GM19043 (cell line): ENCODE measurements at regions not wholly inside any gene's neighbourhood (a gene's known extent, or its start where the extent isn't known, plus 50 kb on each side); places are given as distances from the start of the nearest gene placed in this dataset.
"Not testable (repeated sequence)": the region's sequence is repeated elsewhere in the genome, so short reads cannot be mapped to it uniquely, and the experiment has no call there.

Experiments used
- ATAC-seq: cut with Tn5 transposase; IDR thresholded peaks from one replicate; pipeline ENCODE4 v1.9.1; 2021; ENCODE audit warnings: low read depth; ENCODE audit not compliant: unreplicated experiment

GRCh38 chr6:11961923-11962322 is 50.2 kb upstream of the HIVEP1 start:
- ATAC-seq, result no peak

- ATAC-seq, result no peak
Observed at GRCh38 chr6:11960909-11961779, 51.0 kb upstream of the HIVEP1 start.

GRCh38 chr6:11956781-11957180 is 55.3 kb upstream of the HIVEP1 start:
- ATAC-seq, result no peak

- no peak for ATAC-seq
Observed at GRCh38 chr6:11953641-11954040, 58.5 kb upstream of the HIVEP1 start.

- no peak for ATAC-seq
Observed at GRCh38 chr6:11952316-11952715, 59.8 kb upstream of the HIVEP1 start.

- ATAC-seq, result no peak
Observed at GRCh38 chr6:11951868-11952267, 60.2 kb upstream of the HIVEP1 start.

GRCh38 chr6:11950109-11950508 is 62.0 kb upstream of the HIVEP1 start:
- no peak for ATAC-seq

GRCh38 chr6:11947575-11947974 is 64.5 kb upstream of the HIVEP1 start:
- no peak for ATAC-seq

GRCh38 chr6:11947063-11947462 is 65.0 kb upstream of the HIVEP1 start:
- no peak for ATAC-seq

GRCh38 chr6:11944111-11944510 is 68.0 kb upstream of the HIVEP1 start:
- ATAC-seq, result no peak

GRCh38 chr6:11943060-11943459 is 69.1 kb upstream of the HIVEP1 start:
- no peak for ATAC-seq

GRCh38 chr6:11942185-11942864 is 69.8 kb upstream of the HIVEP1 start:
- no peak for ATAC-seq

- not testable (repeated sequence) for ATAC-seq
Observed at GRCh38 chr6:11940532-11941166, 71.5 kb upstream of the HIVEP1 start.

- ATAC-seq, result no peak
Observed at GRCh38 chr6:11938285-11938890, 73.7 kb upstream of the HIVEP1 start.

- ATAC-seq, result no peak
Observed at GRCh38 chr6:11934638-11935037, 77.5 kb upstream of the HIVEP1 start.

GRCh38 chr6:11932892-11933291 is 79.2 kb upstream of the HIVEP1 start:
- not testable (repeated sequence) for ATAC-seq

- ATAC-seq, result no peak
Observed at GRCh38 chr6:11931296-11932035, 80.6 kb upstream of the HIVEP1 start.

GRCh38 chr6:11930834-11931233 is 81.3 kb upstream of the HIVEP1 start:
- ATAC-seq, result not testable (repeated sequence)

GRCh38 chr6:11930240-11930639 is 81.9 kb upstream of the HIVEP1 start:
- ATAC-seq, result no peak

GRCh38 chr6:11929241-11929835 is 82.8 kb upstream of the HIVEP1 start:
- ATAC-seq, result no peak
